Neural cell (in vitro differentiated cells): ENCODE measurements at regions not wholly inside any gene's neighbourhood (a gene's known extent, or its start where the extent isn't known, plus 50 kb on each side); places are given as distances from the start of the nearest gene placed in this dataset.

ENCODE experiments used
- EP300 ChIP-seq: fragments of 450-650 bp; conservative IDR thresholded peaks from 2 replicates; pipeline ENCODE4 v1.6.1; 2014; ENCODE audit warnings: antibody characterized with exemption, mild to moderate bottlenecking, moderate library complexity; ENCODE audit not compliant: poor library complexity, severe bottlenecking
- EZH2 ChIP-seq: fragments of 200-600, 300-800 bp; shearing (Covaris generic), sonication (generic); IDR thresholded peaks from 2 replicates; pipeline ENCODE4 v1.6.1; 2014; ENCODE audit warnings: antibody characterized with exemption, low read length, borderline replicate concordance, mild to moderate bottlenecking; ENCODE audit not compliant: insufficient read depth, poor library complexity, severe bottlenecking
- MXI1 ChIP-seq: fragments of 450-650 bp; conservative IDR thresholded peaks from 2 replicates; pipeline ENCODE4 v1.6.1; 2014; ENCODE audit warnings: antibody characterized with exemption, mild to moderate bottlenecking; ENCODE audit not compliant: poor library complexity, severe bottlenecking
- POLR2AphosphoS5 ChIP-seq: IDR thresholded peaks from 2 replicates; pipeline ENCODE4 v1.6.1; 2012
- RAD21 ChIP-seq: fragments of 450-650 bp; conservative IDR thresholded peaks from 2 replicates; pipeline ENCODE4 v1.6.1; 2014; ENCODE audit warnings: antibody characterized with exemption, mild to moderate bottlenecking, moderate library complexity
- SMC3 ChIP-seq: fragments of 450-650 bp; conservative IDR thresholded peaks from 2 replicates; pipeline ENCODE4 v1.6.1; 2014; ENCODE audit warnings: antibody characterized with exemption, mild to moderate bottlenecking, moderate library complexity; ENCODE audit not compliant: poor library complexity
- TAF1 ChIP-seq: IDR thresholded peaks from 2 replicates; pipeline ENCODE4 v1.6.1; 2012; ENCODE audit warnings: low read depth
- TF ChIP-seq, protein P1 (sequence below): fragments of 450-650 bp; IDR thresholded peaks from 2 replicates; pipeline ENCODE4 v1.5.1; 2014; ENCODE audit warnings: antibody characterized with exemption, mild to moderate bottlenecking, moderate library complexity; ENCODE audit not compliant: poor library complexity, severe bottlenecking
- TF ChIP-seq, protein P2 (sequence below): IDR thresholded peaks from 2 replicates; pipeline ENCODE4 v1.6.1; 2012; ENCODE audit warnings: borderline replicate concordance

DNA sequence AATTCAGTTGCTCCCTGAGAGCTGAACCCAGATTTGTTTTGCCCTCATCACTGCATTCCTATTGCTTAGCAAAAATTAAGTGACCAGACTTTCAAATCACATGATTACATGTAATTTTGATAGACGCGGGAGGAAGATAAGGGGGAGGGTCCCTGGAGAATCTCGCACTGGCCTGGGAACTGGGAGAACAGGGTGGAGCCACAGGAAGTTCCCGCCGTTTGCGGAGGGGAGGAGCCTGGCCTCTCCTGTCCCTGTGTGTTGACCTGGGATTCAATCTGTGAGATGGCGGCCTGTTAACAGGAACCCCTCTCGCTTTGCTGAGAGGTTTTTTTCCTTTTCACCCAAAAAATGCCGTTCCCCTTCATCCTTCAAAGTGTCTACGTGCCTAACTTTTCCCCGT lies 142.9 kb upstream of the OR13F1 start:
- TF ChIP-seq, protein P1, sequence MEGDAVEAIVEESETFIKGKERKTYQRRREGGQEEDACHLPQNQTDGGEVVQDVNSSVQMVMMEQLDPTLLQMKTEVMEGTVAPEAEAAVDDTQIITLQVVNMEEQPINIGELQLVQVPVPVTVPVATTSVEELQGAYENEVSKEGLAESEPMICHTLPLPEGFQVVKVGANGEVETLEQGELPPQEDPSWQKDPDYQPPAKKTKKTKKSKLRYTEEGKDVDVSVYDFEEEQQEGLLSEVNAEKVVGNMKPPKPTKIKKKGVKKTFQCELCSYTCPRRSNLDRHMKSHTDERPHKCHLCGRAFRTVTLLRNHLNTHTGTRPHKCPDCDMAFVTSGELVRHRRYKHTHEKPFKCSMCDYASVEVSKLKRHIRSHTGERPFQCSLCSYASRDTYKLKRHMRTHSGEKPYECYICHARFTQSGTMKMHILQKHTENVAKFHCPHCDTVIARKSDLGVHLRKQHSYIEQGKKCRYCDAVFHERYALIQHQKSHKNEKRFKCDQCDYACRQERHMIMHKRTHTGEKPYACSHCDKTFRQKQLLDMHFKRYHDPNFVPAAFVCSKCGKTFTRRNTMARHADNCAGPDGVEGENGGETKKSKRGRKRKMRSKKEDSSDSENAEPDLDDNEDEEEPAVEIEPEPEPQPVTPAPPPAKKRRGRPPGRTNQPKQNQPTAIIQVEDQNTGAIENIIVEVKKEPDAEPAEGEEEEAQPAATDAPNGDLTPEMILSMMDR = no peak
- TF ChIP-seq TAF1 (no peak), EP300 (no peak), SMC3 (no peak), RAD21 (no peak), EZH2 (no peak), POLR2AphosphoS5 (no peak), MXI1 (no peak)
- TF ChIP-seq, protein P2, sequence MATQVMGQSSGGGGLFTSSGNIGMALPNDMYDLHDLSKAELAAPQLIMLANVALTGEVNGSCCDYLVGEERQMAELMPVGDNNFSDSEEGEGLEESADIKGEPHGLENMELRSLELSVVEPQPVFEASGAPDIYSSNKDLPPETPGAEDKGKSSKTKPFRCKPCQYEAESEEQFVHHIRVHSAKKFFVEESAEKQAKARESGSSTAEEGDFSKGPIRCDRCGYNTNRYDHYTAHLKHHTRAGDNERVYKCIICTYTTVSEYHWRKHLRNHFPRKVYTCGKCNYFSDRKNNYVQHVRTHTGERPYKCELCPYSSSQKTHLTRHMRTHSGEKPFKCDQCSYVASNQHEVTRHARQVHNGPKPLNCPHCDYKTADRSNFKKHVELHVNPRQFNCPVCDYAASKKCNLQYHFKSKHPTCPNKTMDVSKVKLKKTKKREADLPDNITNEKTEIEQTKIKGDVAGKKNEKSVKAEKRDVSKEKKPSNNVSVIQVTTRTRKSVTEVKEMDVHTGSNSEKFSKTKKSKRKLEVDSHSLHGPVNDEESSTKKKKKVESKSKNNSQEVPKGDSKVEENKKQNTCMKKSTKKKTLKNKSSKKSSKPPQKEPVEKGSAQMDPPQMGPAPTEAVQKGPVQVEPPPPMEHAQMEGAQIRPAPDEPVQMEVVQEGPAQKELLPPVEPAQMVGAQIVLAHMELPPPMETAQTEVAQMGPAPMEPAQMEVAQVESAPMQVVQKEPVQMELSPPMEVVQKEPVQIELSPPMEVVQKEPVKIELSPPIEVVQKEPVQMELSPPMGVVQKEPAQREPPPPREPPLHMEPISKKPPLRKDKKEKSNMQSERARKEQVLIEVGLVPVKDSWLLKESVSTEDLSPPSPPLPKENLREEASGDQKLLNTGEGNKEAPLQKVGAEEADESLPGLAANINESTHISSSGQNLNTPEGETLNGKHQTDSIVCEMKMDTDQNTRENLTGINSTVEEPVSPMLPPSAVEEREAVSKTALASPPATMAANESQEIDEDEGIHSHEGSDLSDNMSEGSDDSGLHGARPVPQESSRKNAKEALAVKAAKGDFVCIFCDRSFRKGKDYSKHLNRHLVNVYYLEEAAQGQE = no peak
